ENCODE measurements at regions not wholly inside any gene's neighbourhood (a gene's known extent, or its start where the extent isn't known, plus 50 kb on each side); places are given as distances from the start of the nearest gene placed in this dataset.

- TF ChIP-seq, protein P1, sequence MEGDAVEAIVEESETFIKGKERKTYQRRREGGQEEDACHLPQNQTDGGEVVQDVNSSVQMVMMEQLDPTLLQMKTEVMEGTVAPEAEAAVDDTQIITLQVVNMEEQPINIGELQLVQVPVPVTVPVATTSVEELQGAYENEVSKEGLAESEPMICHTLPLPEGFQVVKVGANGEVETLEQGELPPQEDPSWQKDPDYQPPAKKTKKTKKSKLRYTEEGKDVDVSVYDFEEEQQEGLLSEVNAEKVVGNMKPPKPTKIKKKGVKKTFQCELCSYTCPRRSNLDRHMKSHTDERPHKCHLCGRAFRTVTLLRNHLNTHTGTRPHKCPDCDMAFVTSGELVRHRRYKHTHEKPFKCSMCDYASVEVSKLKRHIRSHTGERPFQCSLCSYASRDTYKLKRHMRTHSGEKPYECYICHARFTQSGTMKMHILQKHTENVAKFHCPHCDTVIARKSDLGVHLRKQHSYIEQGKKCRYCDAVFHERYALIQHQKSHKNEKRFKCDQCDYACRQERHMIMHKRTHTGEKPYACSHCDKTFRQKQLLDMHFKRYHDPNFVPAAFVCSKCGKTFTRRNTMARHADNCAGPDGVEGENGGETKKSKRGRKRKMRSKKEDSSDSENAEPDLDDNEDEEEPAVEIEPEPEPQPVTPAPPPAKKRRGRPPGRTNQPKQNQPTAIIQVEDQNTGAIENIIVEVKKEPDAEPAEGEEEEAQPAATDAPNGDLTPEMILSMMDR (IDR thresholded peaks at IDR 0.05) = no peak
- TF ChIP-seq POLR2AphosphoS5 (IDR thresholded peaks at IDR 0.05) = no peak
These were observed 260.0 kb downstream of the COG6 start for GRCh38 chr13:39915418-39915817.
